ENCODE measurements at regions not wholly inside any gene's neighbourhood (a gene's known extent, or its start where the extent isn't known, plus 50 kb on each side); places are given as distances from the start of the nearest gene placed in this dataset.

- Histone ChIP-seq H3K4me3 (ENCODE audit: low read depth in 1 of 5, low read length in 5 of 5) (no peak overlapping the region), H3K36me3 (ENCODE audit: control insufficient read depth in 5 of 5, insufficient read depth in 5 of 5, low read length in 5 of 5) (peaks cover 0 to 57% (median 40%) of the 10 kb centered on the region in 5 donors), H3K27ac (ENCODE audit: low read depth, low read length) (peak overlapping the region; percentile 79), H3K9ac (ENCODE audit: low read length in 5 of 5) (peak overlapping the region in 1 of 5 donors; percentile 44), H3K9me3 (ENCODE audit: control insufficient read depth in 5 of 5, low read length in 5 of 5) (no peaks in the 10 kb centered on the region), H3K27me3 (ENCODE audit: control insufficient read depth in 5 of 5, insufficient read depth in 4 of 5, low read length in 5 of 5) (no peaks in the 10 kb centered on the region), H3K4me1 (ENCODE audit: control insufficient read depth in 5 of 5, insufficient read depth in 5 of 5, low read length in 5 of 5) (peaks cover 21 to 92% (median 84%) of the 10 kb centered on the region in 5 donors)
Measured at GRCh38 chr12:124394462-124395128, 99.7 kb downstream of the RFLNA start.

- Histone ChIP-seq H3K4me3 (ENCODE audit: low read depth in 1 of 5, low read length in 5 of 5) (peak overlapping the region in 1 of 5 donors; percentile 13), H3K9ac (ENCODE audit: low read length in 5 of 5) (peak overlapping the region in 2 of 5 donors; percentile 21 to 35), H3K27me3 (ENCODE audit: control insufficient read depth in 5 of 5, insufficient read depth in 4 of 5, low read length in 5 of 5) (no peaks in the 10 kb centered on the region), H3K36me3 (ENCODE audit: control insufficient read depth in 5 of 5, insufficient read depth in 5 of 5, low read length in 5 of 5) (peaks cover 0 to 51% (median 36%) of the 10 kb centered on the region in 5 donors), H3K27ac (ENCODE audit: low read depth, low read length) (peak overlapping the region; percentile 79), H3K4me1 (ENCODE audit: control insufficient read depth in 5 of 5, insufficient read depth in 5 of 5, low read length in 5 of 5) (peaks cover 21 to 91% (median 86%) of the 10 kb centered on the region in 5 donors), H3K9me3 (ENCODE audit: control insufficient read depth in 5 of 5, low read length in 5 of 5) (no peaks in the 10 kb centered on the region)
Measured at GRCh38 chr12:124393831-124394230, 98.9 kb downstream of the RFLNA start.

GRCh38 chr12:124393414-124393790, 98.5 kb downstream of the RFLNA start:
- Histone ChIP-seq H3K4me3 (ENCODE audit: low read depth in 1 of 5, low read length in 5 of 5) (peak overlapping the region in 3 of 5 donors; percentile 11 to 24 (median 13)), H3K9ac (ENCODE audit: low read length in 5 of 5) (peak overlapping the region in 3 of 5 donors; percentile 21 to 59 (median 35)), H3K27ac (ENCODE audit: low read depth, low read length) (peak overlapping the region; percentile 79), H3K4me1 (ENCODE audit: control insufficient read depth in 5 of 5, insufficient read depth in 5 of 5, low read length in 5 of 5) (peaks cover 17 to 90% (median 86%) of the 10 kb centered on the region in 5 donors), H3K27me3 (ENCODE audit: control insufficient read depth in 5 of 5, insufficient read depth in 4 of 5, low read length in 5 of 5) (no peaks in the 10 kb centered on the region), H3K9me3 (ENCODE audit: control insufficient read depth in 5 of 5, low read length in 5 of 5) (no peaks in the 10 kb centered on the region), H3K36me3 (ENCODE audit: control insufficient read depth in 5 of 5, insufficient read depth in 5 of 5, low read length in 5 of 5) (peaks cover 0 to 46% (median 36%) of the 10 kb centered on the region in 5 donors)

GRCh38 chr12:124392667-124393413, 97.9 kb downstream of the RFLNA start:
- Histone ChIP-seq H3K4me3 (ENCODE audit: low read depth in 1 of 5, low read length in 5 of 5) (peak overlapping the region in 3 of 5 donors; percentile 11 to 24 (median 13)), H3K27ac (ENCODE audit: low read depth, low read length) (peak overlapping the region; percentile 79), H3K36me3 (ENCODE audit: control insufficient read depth in 5 of 5, insufficient read depth in 5 of 5, low read length in 5 of 5) (peaks cover 0 to 41% (median 30%) of the 10 kb centered on the region in 5 donors), H3K9ac (ENCODE audit: low read length in 5 of 5) (peak overlapping the region in 3 of 5 donors; percentile 23 to 59 (median 35)), H3K9me3 (ENCODE audit: control insufficient read depth in 5 of 5, low read length in 5 of 5) (no peaks in the 10 kb centered on the region), H3K4me1 (ENCODE audit: control insufficient read depth in 5 of 5, insufficient read depth in 5 of 5, low read length in 5 of 5) (peaks cover 13 to 90% (median 86%) of the 10 kb centered on the region in 5 donors), H3K27me3 (ENCODE audit: control insufficient read depth in 5 of 5, insufficient read depth in 4 of 5, low read length in 5 of 5) (no peaks in the 10 kb centered on the region)

- Histone ChIP-seq H3K9me3 (ENCODE audit: control insufficient read depth in 5 of 5, low read length in 5 of 5) (no peaks in the 10 kb centered on the region), H3K4me1 (ENCODE audit: control insufficient read depth in 5 of 5, insufficient read depth in 5 of 5, low read length in 5 of 5) (peaks cover 13 to 89% (median 84%) of the 10 kb centered on the region in 5 donors), H3K36me3 (ENCODE audit: control insufficient read depth in 5 of 5, insufficient read depth in 5 of 5, low read length in 5 of 5) (peaks cover 0 to 35% (median 25%) of the 10 kb centered on the region in 5 donors), H3K4me3 (ENCODE audit: low read depth in 1 of 5, low read length in 5 of 5) (no peak overlapping the region), H3K27me3 (ENCODE audit: control insufficient read depth in 5 of 5, insufficient read depth in 4 of 5, low read length in 5 of 5) (no peaks in the 10 kb centered on the region), H3K27ac (ENCODE audit: low read depth, low read length) (peak overlapping the region; percentile 79), H3K9ac (ENCODE audit: low read length in 5 of 5) (peak overlapping the region in 2 of 5 donors; percentile 23 to 59)
Measured at GRCh38 chr12:124392271-124392666, 97.4 kb downstream of the RFLNA start.

GRCh38 chr12:124391340-124392261, 96.7 kb downstream of the RFLNA start:
- Histone ChIP-seq H3K4me3 (ENCODE audit: low read depth in 1 of 5, low read length in 5 of 5) (peak overlapping the region in 1 of 5 donors; percentile 51), H3K27ac (ENCODE audit: low read depth, low read length) (peak overlapping the region; percentile 79), H3K27me3 (ENCODE audit: control insufficient read depth in 5 of 5, insufficient read depth in 4 of 5, low read length in 5 of 5) (no peaks in the 10 kb centered on the region), H3K4me1 (ENCODE audit: control insufficient read depth in 5 of 5, insufficient read depth in 5 of 5, low read length in 5 of 5) (peaks cover 13 to 88% (median 86%) of the 10 kb centered on the region in 5 donors), H3K9ac (ENCODE audit: low read length in 5 of 5) (peak overlapping the region in 2 of 5 donors; percentile 43 to 57), H3K9me3 (ENCODE audit: control insufficient read depth in 5 of 5, low read length in 5 of 5) (no peaks in the 10 kb centered on the region), H3K36me3 (ENCODE audit: control insufficient read depth in 5 of 5, insufficient read depth in 5 of 5, low read length in 5 of 5) (peaks cover 0 to 29% (median 19%) of the 10 kb centered on the region in 5 donors)

GRCh38 chr12:124390442-124391097, 95.7 kb downstream of the RFLNA start:
- Histone ChIP-seq H3K4me1 (ENCODE audit: control insufficient read depth in 5 of 5, insufficient read depth in 5 of 5, low read length in 5 of 5) (peaks cover 15 to 97% (median 91%) of the 10 kb centered on the region in 5 donors), H3K27me3 (ENCODE audit: control insufficient read depth in 5 of 5, insufficient read depth in 4 of 5, low read length in 5 of 5) (no peaks in the 10 kb centered on the region), H3K4me3 (ENCODE audit: low read depth in 1 of 5, low read length in 5 of 5) (peak overlapping the region in 1 of 5 donors; percentile 51), H3K9ac (ENCODE audit: low read length in 5 of 5) (peak overlapping the region in 3 of 5 donors; percentile 43 to 57 (median 56)), H3K27ac (ENCODE audit: low read depth, low read length) (peak overlapping the region; percentile 77), H3K36me3 (ENCODE audit: control insufficient read depth in 5 of 5, insufficient read depth in 5 of 5, low read length in 5 of 5) (peaks cover 0 to 29% (median 18%) of the 10 kb centered on the region in 5 donors), H3K9me3 (ENCODE audit: control insufficient read depth in 5 of 5, low read length in 5 of 5) (no peaks in the 10 kb centered on the region)

- H3K9ac ChIP-seq (ENCODE audit: low read length in 5 of 5), result peak overlapping the region in 1 of 5 donors; percentile 4
- H3K27me3 ChIP-seq (ENCODE audit: control insufficient read depth in 5 of 5, insufficient read depth in 4 of 5, low read length in 5 of 5), result no peaks in the 10 kb centered on the region
- peaks cover 14 to 92% (median 91%) of the 10 kb centered on the region in 5 donors for H3K4me1 ChIP-seq (ENCODE audit: control insufficient read depth in 5 of 5, insufficient read depth in 5 of 5, low read length in 5 of 5)
- peak overlapping the region in 2 of 5 donors; percentile 63 to 69 for H3K4me3 ChIP-seq (ENCODE audit: low read depth in 1 of 5, low read length in 5 of 5)
- H3K9me3 ChIP-seq (ENCODE audit: control insufficient read depth in 5 of 5, low read length in 5 of 5), result no peaks in the 10 kb centered on the region
- peak overlapping the region; percentile 77 for H3K27ac ChIP-seq (ENCODE audit: low read depth, low read length)
- H3K36me3 ChIP-seq (ENCODE audit: control insufficient read depth in 5 of 5, insufficient read depth in 5 of 5, low read length in 5 of 5), result peaks cover 0 to 29% (median 20%) of the 10 kb centered on the region in 5 donors
Measured at GRCh38 chr12:124389725-124390441, 95.0 kb downstream of the RFLNA start.
